GM12872 (cell line): ENCODE measurements at regions not wholly inside any gene's neighbourhood (a gene's known extent, or its start where the extent isn't known, plus 50 kb on each side); places are given as distances from the start of the nearest gene placed in this dataset.

Source experiments
- TF ChIP-seq, protein P1 (sequence below): IDR thresholded peaks from 3 replicates; pipeline ENCODE4 v1.5.1; 2011; ENCODE audit warnings: low read depth, mild to moderate bottlenecking, low read length, moderate library complexity; ENCODE audit not compliant: insufficient read depth

DNA sequence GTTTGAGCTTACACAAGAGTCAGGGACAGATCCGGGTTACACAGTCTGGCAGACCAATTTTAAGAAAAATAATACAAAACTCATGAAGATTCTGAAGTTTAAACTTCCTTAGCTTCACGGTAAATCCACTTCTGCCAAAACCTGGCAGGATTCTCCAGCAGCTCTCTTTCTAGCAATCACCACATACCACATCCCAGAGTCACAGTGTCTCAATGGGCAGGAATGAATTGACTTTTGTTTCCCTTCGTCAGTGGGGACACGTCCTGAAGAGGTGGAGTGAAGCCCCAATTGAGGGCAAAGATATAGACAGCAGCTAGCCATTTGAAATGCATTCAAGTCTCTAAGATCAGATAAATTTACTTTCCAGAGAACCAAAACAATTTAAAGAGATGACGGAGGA lies 117.1 kb upstream of the ARHGAP5 start:
- TF ChIP-seq, protein P1, sequence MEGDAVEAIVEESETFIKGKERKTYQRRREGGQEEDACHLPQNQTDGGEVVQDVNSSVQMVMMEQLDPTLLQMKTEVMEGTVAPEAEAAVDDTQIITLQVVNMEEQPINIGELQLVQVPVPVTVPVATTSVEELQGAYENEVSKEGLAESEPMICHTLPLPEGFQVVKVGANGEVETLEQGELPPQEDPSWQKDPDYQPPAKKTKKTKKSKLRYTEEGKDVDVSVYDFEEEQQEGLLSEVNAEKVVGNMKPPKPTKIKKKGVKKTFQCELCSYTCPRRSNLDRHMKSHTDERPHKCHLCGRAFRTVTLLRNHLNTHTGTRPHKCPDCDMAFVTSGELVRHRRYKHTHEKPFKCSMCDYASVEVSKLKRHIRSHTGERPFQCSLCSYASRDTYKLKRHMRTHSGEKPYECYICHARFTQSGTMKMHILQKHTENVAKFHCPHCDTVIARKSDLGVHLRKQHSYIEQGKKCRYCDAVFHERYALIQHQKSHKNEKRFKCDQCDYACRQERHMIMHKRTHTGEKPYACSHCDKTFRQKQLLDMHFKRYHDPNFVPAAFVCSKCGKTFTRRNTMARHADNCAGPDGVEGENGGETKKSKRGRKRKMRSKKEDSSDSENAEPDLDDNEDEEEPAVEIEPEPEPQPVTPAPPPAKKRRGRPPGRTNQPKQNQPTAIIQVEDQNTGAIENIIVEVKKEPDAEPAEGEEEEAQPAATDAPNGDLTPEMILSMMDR, result no peak

DNA sequence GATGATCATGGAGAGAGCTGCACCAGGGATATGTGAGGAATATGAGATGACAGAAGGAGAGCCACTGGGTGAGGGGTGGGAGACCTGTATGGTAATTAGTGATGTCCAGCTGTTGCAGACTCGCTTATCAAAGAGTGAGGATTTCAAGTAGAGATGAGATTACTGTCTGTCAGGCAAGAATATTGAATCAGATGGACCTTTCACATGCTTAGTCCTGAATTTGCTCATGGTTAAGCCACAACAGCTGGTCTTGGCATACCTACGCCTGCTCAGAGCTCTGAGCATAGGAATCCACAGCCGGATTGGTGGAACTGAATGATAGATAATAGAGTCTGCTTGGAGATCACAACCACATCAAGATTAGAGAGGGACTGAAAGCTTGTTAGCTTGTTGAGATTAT lies 115.2 kb upstream of the ARHGAP5 start:
- TF ChIP-seq, protein P1, result no peak

DNA sequence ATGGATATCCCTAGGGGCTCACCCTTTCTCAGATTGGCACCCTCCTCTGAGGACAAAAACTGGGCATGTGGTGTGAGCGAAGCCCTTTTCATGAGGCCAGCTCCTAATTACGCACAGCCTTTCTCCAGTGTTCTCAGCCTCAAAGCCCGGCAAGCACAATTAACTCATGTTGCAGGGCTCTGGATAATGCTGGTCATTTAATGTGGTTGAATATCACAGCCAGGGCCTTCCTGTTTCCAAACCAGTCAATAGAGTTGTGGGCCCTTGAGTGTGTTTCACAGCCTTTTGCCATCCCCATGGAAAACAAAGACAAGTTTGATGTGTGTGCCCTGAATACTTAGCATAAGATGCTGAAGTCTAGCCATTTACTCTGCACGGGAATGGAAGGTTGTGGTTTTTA lies 114.2 kb upstream of the ARHGAP5 start:
- TF ChIP-seq, protein P1, result no peak

DNA sequence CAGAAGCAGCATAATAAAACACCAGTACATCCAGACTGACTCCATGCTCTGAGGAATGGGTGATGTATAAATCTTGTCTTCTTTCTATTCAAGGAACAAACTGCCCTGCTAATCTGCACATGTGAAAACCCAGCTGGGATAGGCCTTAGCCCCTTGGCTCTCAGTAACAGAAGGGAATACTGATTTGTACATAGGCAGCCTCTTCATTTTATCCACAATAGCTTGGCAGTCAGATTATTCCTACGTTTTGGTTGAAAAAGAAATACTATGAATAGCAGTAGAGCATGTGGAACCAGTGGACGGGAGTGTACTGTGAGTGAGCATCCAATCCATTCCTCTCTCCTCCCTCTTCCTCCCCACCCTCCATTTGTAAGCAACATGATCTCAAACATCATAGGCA lies 113.5 kb upstream of the ARHGAP5 start:
- TF ChIP-seq, protein P1, result no peak

DNA sequence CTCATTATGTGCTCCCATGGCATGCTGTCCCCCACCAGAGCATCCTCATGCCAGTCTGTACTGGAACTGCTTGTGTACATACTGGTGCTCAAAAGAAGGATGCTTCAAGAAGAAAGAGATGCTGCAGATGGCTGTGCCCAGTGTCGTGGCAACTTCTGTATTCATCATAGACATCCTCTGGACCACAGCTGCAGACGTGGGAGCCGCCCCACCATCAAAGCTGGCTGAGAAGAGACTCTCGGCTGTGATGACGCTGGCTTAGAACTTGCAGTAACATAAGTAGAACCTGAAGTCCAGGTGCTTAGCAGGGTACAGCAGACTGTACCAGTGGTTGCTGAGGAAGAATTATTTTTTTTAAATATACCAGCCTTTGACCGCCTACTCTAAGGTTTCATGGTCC lies 112.6 kb upstream of the ARHGAP5 start:
- TF ChIP-seq, protein P1, result no peak

DNA sequence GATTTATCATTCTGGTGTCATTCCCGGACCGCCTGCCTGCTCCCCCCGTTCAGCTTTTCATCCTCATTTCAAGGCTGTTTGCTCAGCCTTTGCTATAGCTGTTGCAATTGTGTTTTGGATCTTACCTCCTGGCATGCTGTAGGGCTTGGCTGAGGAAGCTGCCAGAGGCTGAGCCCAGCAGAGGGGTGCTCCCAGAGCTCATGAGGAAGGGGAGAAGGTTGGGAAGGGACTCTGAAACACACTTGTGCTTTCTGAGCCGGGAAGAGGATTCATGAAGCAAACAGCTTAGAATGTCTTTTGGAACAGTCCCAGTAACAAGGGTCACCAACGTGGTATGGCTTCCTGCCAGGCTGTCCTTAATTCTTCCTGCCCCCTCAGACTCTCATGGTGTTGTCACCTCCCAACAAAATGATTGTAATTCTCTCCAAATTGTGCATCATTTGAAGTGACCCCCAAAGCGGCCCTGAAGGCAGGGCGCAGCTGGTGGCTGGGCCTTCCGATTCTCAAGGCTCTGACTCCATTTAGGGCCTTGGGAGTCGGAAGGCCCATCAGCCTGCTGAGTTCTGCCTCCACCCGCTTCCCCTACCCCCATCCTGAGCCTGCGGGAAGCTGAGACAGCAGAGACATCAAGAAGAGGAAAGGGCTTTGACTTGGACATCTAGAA lies 111.9 kb upstream of the ARHGAP5 start:
- TF ChIP-seq, protein P1, result no peak

DNA sequence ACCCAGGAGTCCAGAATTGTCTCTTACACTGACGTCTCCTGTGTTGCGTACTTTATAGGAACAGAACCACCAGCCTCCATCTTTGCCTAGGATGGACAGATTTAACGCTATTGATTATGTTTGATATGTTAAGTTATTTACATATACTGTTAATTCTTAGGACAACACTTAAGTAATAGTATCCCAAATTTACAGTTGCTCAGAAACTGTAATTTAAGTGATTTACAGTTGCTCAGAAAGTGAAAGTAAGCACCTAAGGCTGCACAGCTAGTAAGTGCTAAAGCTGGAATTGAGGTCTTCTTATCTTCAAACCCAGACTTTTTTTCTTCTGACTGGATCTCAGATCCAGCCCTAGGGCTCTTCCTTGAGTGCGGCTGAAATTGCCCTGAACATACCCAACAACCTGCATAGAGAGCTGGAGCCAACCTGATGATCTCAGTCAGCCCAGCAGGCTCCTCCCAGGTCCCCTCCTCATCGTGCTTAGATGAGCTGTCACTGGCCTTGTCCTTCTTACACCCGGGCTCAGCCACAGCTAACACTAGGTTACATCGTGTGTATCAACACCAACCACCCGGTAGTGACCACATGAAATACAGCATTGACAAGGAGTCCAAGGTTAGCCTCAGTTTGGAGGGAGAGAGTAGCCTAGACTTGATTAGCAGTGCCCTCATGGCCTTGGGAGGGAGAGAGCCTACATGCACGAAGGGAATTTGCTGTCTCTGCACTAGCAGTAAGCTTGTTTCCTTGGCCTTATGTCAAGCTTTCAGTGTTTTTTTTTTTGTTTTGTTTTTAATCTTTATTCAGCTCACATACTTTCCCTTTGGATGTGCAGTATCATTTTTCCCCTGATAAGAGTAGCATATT lies 111.1 kb upstream of the ARHGAP5 start:
- TF ChIP-seq, protein P1, result no peak
